GM12864 (cell line): ENCODE measurements at regions not wholly inside any gene's neighbourhood (a gene's known extent, or its start where the extent isn't known, plus 50 kb on each side); places are given as distances from the start of the nearest gene placed in this dataset.

Source experiments
- DNase-seq: peaks from one replicate; pipeline ENCODE4 v3.0.0-alpha.2; 2011; ENCODE audit warnings: low read depth
- H3K4me3 ChIP-seq: 2 replicates; pipeline ENCODE4 v1.5.1; 2011; ENCODE audit warnings: mild to moderate bottlenecking, low read depth, low read length, control low read depth
- TF ChIP-seq, protein P1 (sequence below): IDR thresholded peaks from 2 replicates; pipeline ENCODE4 v1.5.1; 2011; ENCODE audit warnings: low read depth, mild to moderate bottlenecking, moderate library complexity, low read length, control low read depth, inconsistent platforms; ENCODE audit errors: missing control alignments

DNA sequence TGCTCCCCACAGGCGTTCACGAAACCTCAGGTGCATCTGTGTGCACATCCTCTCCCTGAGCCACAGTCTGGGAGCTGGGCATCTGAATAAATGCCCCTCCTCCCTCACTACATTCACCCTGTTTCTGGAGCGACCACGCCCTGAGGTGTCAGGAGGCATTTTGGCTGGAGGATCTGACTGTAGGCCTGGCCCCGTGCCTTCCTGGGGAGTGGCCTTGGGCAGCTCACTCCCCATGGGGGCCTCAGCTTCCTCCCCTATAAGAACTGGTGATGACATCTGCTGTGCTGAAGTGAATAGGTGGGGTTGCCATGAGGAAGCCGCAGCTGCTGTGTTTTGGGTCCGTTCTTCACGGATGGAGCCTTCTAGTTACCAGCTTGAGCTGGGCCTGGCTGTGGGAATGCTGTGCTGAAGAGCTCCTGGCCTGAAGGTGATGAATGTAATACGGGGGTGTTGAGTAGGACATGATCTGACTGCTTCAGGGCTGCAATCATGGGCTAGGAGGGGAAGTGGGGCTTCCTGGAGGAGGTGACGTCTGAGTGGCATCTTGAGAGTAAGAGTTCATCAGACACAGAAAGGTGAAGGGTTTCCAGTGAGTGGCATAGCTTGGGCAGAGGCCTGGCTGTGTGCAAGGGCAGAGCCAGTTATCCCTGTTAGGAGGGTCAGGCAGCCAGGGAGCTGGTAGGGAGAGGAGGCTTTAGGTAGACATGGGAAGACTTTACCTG is 58.2 kb downstream of the GLI2 start:
- no peak for DNase-seq
- no peak overlapping the region for H3K4me3 ChIP-seq
- TF ChIP-seq, protein P1, sequence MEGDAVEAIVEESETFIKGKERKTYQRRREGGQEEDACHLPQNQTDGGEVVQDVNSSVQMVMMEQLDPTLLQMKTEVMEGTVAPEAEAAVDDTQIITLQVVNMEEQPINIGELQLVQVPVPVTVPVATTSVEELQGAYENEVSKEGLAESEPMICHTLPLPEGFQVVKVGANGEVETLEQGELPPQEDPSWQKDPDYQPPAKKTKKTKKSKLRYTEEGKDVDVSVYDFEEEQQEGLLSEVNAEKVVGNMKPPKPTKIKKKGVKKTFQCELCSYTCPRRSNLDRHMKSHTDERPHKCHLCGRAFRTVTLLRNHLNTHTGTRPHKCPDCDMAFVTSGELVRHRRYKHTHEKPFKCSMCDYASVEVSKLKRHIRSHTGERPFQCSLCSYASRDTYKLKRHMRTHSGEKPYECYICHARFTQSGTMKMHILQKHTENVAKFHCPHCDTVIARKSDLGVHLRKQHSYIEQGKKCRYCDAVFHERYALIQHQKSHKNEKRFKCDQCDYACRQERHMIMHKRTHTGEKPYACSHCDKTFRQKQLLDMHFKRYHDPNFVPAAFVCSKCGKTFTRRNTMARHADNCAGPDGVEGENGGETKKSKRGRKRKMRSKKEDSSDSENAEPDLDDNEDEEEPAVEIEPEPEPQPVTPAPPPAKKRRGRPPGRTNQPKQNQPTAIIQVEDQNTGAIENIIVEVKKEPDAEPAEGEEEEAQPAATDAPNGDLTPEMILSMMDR, result no peak

DNA sequence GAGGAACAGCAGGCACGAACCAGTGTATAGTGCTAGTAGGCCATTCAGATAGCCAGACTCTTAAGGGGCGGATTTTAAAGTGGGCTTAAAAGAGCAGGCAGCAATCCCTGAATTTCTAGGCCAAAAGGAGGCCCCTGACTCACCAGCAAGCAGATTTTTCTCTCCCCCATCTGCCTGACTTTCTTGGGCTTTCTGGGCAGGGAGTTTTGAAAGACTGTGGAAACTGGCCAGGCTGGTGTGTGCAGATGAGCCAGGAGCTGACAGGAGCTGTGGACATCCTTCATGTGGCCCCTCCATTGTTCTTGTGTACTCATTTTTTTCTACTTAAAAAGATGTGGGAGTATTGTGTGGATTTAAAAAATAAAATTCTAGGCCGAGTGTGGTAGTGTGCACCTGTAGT is 59.0 kb downstream of the GLI2 start:
- TF ChIP-seq, protein P1, result no peak
- no peak overlapping the region for H3K4me3 ChIP-seq
- DNase-seq, result no peak

DNA sequence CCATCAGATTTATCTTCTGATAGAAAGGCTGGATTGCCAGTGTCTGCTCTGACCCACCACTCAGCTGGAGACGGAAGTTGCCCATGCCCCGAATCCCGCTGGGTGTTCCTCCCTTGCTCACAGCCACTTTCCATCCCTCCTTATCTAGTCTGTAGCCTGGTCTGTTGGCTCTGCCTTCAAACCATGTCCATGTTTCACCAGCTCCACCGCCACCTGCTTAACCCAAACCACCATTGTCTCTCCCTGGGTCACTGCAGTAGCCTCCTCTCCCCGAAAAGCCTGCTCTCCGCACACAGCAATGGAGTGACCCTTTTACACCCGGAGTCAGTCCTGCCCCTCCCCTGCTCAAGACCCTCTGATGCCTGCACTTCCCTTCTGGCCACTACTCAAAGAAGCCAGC is 60.4 kb downstream of the GLI2 start:
- DNase-seq, result no peak
- no peak overlapping the region for H3K4me3 ChIP-seq
- TF ChIP-seq, protein P1, result no peak

DNA sequence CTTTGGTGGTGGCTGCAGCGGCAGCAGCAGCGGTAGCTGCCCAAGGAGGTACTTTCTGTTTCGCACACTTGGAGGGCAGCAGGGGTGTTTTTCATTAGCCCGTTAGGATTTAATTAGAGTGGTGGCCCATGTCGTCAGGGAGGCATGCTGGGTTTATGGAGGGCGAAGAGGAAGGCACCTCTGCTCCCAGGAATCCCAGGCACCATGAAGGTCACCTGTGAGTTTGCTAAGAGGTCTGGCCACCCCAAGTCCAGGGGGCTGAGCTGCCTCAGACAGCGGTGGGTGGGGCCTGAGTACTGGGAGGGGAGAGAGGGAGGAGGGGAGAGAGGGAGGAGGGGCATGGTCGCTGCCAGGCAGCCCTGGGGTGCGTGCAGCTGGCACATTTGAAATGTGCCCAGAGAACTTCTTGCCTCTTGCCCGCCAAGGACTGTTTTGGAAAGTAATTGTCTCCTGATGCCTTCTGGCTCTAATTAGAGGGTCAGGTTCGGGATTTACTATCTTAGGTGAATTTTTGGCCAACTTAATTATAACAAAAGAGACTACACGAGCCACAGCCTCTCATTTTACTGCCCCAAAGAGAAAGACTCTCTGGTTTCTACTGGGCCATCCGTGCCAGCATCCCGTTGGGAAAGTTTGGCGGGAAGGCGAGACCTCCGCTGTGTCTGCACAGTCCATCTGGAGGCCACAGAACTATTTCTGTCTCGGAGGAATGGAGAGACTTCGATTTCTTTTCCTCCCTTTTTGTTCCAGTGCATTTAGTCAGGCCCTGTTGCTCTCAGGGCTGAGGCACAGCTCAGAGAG is 62.0 kb downstream of the GLI2 start:
- TF ChIP-seq, protein P1, result no peak
- no peak overlapping the region for H3K4me3 ChIP-seq
- DNase-seq, result no peak

DNA sequence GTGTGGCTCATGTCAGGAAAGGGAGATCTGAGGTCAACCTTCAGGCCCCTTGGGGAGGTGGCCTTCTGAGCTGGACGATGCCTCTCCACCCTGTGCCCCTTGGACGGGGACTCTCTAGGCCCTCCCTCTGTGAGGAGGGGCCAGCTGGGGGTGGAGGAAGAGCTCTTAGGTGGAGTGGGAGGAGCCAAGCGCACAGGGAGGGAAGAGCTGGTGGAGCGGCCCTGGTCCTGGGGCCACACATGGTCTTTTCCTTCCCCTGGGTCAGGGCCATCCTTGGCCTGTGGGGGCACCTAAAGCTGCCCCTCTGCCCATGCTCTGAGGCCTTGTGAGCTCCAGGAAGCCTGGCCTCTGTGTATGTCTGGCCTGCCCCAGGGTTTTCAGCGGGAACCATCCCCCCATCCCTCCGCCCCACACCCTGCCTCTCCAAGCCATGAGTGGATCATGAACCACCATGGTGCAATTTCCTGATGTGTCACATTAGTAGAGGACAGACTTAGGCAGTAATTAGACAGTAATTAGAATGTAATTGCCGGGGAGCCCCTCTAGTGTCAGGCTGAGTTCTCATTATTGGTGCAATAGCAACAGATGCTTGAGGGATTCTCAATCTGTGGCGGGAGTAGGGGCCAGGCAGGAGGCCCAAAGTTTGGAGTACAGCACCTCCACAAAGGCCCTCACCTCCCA is 63.0 kb downstream of the GLI2 start:
- H3K4me3 ChIP-seq, result no peak overlapping the region
- TF ChIP-seq, protein P1, result no peak
- no peak for DNase-seq

DNA sequence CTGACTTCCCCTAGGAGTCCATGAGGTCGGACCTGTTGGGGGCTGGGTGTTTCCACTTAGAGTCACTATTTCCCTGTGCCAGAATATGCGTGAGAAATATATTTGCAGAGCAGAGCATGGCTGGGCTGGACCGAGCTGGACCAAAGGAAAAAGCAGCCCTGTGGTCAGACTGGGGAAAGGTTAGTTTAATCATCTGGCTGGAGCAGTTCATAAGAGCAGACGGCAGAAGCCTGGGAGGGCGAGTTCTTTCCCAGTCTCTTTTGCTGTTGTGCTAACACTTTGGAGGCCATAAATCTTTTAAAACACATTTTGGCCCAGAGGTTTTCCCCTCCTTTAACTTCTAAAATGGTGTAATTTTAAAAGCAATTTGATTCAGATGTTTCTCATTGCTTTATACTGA is 66.5 kb downstream of the GLI2 start:
- TF ChIP-seq, protein P1, result no peak
- DNase-seq, result no peak
- H3K4me3 ChIP-seq, result no peak overlapping the region
